ENCODE measurements at regions not wholly inside any gene's neighbourhood (a gene's known extent, or its start where the extent isn't known, plus 50 kb on each side); places are given as distances from the start of the nearest gene placed in this dataset.
A peak's percentile ranks its signal among the peaks of the same experiment; 100 is the strongest.

DNA sequence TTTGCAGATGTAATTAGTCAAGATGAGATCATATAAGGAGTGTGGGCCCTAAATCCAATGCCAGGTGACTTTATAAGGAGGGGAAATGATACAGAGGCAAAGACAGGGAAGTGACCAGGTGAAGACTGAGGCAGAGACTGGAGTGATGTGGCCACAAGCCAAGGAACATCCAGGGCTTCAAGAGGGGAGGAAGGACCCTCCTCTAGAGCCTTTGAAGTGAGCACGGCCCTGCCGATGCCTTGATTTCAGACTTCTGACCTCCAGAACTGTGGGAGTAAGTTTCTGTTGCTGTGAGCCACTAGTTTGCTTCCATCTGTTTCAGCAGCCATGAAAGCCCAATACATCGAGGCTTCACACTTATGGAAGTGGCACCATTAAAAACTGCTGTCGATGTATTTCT lies 78.7 kb downstream of the SHANK2 start:
- DNase-seq (ENCODE audit: extremely low spot score) = peak; percentile 62
- H3K27ac ChIP-seq (replicated peaks in 1 of 4) = no peak overlapping the region
- intact Hi-C loops (cut with DNase I) = no loop called here
- H3K36me3 ChIP-seq = no peaks in the 10 kb centered on the region
- H3K4me3 ChIP-seq = no peak overlapping the region
- H3K4me1 ChIP-seq = no peaks in the 10 kb centered on the region
- peaks cover 0 to 32% (median 0%) of the 10 kb centered on the region in 4 donors for H3K27me3 ChIP-seq
- no peak for TF ChIP-seq EP300 (IDR thresholded peaks at IDR 0.05)
- no peak for TF ChIP-seq POLR2AphosphoS5 (IDR thresholded peaks at IDR 0.05)
- no peak for TF ChIP-seq POLR2A (IDR thresholded peaks at IDR 0.05; ENCODE audit: low read depth)
- TF ChIP-seq, protein P1, sequence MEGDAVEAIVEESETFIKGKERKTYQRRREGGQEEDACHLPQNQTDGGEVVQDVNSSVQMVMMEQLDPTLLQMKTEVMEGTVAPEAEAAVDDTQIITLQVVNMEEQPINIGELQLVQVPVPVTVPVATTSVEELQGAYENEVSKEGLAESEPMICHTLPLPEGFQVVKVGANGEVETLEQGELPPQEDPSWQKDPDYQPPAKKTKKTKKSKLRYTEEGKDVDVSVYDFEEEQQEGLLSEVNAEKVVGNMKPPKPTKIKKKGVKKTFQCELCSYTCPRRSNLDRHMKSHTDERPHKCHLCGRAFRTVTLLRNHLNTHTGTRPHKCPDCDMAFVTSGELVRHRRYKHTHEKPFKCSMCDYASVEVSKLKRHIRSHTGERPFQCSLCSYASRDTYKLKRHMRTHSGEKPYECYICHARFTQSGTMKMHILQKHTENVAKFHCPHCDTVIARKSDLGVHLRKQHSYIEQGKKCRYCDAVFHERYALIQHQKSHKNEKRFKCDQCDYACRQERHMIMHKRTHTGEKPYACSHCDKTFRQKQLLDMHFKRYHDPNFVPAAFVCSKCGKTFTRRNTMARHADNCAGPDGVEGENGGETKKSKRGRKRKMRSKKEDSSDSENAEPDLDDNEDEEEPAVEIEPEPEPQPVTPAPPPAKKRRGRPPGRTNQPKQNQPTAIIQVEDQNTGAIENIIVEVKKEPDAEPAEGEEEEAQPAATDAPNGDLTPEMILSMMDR (IDR thresholded peaks at IDR 0.05) = no peak
- H3K9me3 ChIP-seq = peaks cover 0 to 22% (median 6%) of the 10 kb centered on the region in 4 donors
- WGBS = 93% methylated on average over 4 of the region's 4 CpGs

DNA sequence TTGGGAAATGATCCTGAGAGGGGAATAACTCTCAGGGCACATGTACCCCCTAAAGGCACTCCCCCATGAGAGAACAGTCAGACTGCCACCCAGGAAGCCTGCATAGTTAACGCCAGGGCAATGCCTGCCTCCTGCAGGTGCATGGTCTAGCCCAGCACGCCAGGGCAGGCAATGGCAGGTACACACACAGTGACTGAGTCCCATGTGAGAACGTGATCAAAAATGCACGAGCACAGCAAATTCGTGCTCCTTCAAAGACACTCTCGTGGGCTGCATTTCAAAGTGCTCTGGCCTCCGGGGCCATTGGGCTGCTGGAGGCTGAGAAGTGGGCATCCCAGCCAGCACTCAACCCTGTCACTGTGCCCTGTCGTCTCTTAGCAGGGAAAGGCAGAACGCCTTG lies 79.7 kb downstream of the SHANK2 start:
- Histone ChIP-seq H3K4me1 (no peaks in the 10 kb centered on the region), H3K27ac (replicated peaks in 1 of 4) (no peak overlapping the region), H3K36me3 (no peaks in the 10 kb centered on the region), H3K9me3 (peaks cover 0 to 19% (median 6%) of the 10 kb centered on the region in 4 donors), H3K4me3 (no peak overlapping the region), H3K27me3 (peaks cover 0 to 32% (median 0%) of the 10 kb centered on the region in 4 donors)
- no peak for TF ChIP-seq POLR2A (IDR thresholded peaks at IDR 0.05; ENCODE audit: low read depth)
- TF ChIP-seq POLR2AphosphoS5 (IDR thresholded peaks at IDR 0.05) = no peak
- TF ChIP-seq, protein P1 (IDR thresholded peaks at IDR 0.05) = no peak
- no peak for TF ChIP-seq EP300 (IDR thresholded peaks at IDR 0.05)
- intact Hi-C loops (cut with DNase I) = no loop called here
- 85% methylated on average over 8 of the region's 9 CpGs for WGBS
- no peak for DNase-seq (ENCODE audit: extremely low spot score)

DNA sequence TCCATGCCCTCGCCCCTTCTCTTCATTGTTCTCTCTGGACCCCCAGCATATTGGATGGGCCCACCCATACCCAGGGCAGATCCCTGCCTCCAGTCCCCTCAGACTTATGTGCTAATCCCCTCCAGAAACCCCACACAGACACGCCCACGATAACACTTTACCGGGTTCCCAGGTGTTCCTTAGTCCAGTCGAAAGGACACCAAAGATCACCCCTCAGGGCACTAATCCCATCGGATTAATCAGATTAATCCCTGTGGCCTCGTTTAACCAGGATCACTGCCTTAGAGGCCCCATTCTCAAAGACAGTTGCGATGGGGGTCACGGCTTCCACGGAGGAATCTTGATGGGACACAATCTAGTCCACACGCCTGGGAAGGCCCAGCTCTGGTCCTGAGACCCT lies 80.8 kb downstream of the SHANK2 start:
- Histone ChIP-seq H3K36me3 (no peaks in the 10 kb centered on the region), H3K4me1 (no peaks in the 10 kb centered on the region), H3K9me3 (peaks cover 0 to 10% (median 5%) of the 10 kb centered on the region in 4 donors), H3K27ac (replicated peaks in 1 of 4) (no peak overlapping the region), H3K27me3 (peaks cover 0 to 32% (median 0%) of the 10 kb centered on the region in 4 donors), H3K4me3 (no peak overlapping the region)
- TF ChIP-seq, protein P1 (IDR thresholded peaks at IDR 0.05) = no peak
- no peak for TF ChIP-seq EP300 (IDR thresholded peaks at IDR 0.05)
- TF ChIP-seq POLR2A (IDR thresholded peaks at IDR 0.05; ENCODE audit: low read depth) = no peak
- no peak for TF ChIP-seq POLR2AphosphoS5 (IDR thresholded peaks at IDR 0.05)
- WGBS = 94% methylated on average over 7 of the region's 11 CpGs
- intact Hi-C loops (cut with DNase I) = no loop called here
- no peak for DNase-seq (ENCODE audit: extremely low spot score)

DNA sequence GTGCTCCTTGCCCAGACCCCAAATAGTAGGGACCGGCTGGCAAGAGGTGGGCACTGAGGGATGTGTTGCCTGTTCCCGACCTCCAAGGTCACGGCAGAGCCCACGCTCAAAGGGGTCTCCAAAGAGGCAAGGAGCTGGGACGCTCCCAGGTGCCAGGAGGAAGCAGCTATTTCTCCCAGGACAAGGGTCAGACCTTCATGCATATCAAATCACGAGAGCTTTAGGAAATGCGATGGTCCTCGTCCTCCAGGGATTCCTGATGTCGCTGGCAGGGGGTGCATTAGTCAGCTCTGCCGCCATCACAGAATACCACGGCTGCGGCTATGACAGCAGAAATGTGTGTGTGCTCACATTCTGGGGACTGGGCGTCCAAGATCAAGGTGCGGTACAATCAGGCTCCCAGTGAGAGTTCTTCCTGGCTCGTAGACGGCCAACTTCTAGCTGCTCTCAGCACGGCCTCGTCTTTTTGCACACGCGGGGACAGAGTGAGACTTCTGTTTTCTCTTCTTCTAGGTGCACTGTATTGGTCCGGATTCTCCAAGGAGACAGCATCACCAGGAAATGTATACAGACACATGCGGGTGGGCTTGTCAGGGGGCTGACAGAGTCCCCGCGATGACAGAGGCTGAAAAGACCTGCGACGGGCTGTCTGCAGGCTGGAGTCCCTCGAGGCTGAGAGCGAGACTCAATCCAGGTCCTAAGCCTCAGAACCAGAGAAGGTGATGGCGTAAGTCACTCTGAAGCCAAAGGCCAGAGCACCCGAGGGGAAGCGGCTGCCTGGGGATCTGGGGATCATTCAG lies 81.6 kb downstream of the SHANK2 start:
- Histone ChIP-seq H3K27me3 (peaks cover 0 to 32% (median 0%) of the 10 kb centered on the region in 4 donors), H3K4me3 (no peak overlapping the region), H3K4me1 (no peaks in the 10 kb centered on the region), H3K36me3 (no peaks in the 10 kb centered on the region), H3K9me3 (peaks cover 0 to 3% (median 1%) of the 10 kb centered on the region in 4 donors), H3K27ac (replicated peaks in 1 of 4) (no peak overlapping the region)
- WGBS = 92% methylated on average over 17 of the region's 31 CpGs
- peak; percentile 64 for DNase-seq (ENCODE audit: extremely low spot score)
- TF ChIP-seq, protein P1 (IDR thresholded peaks at IDR 0.05) = no peak
- TF ChIP-seq POLR2AphosphoS5 (IDR thresholded peaks at IDR 0.05) (no peak), EP300 (IDR thresholded peaks at IDR 0.05) (no peak), POLR2A (IDR thresholded peaks at IDR 0.05; ENCODE audit: low read depth) (no peak)
- intact Hi-C loops (cut with DNase I) = no loop called here
